H1 (cell line): ENCODE measurements at regions not wholly inside any gene's neighbourhood (a gene's known extent, or its start where the extent isn't known, plus 50 kb on each side); places are given as distances from the start of the nearest gene placed in this dataset.

Source experiments
- EP300 ChIP-seq, 2 experiments: IDR thresholded peaks; 1 replicate in 1 of 2; 2 replicates in 1 of 2; pipeline ENCODE4 v1.6.1; 2011 to 2012; ENCODE audit warnings: low read depth in 2 of 2, low read length in 2 of 2, mild to moderate bottlenecking in 2 of 2, borderline replicate concordance in 1 of 2, inconsistent platforms in 1 of 2, moderate library complexity in 1 of 2
- EZH2 ChIP-seq: fragments of 200-600 bp; sonication (generic); IDR thresholded peaks from 2 replicates; pipeline ENCODE4 v1.7.1; 2012; ENCODE audit warnings: low read depth, mild to moderate bottlenecking, moderate library complexity, low read length, inconsistent platforms; ENCODE audit not compliant: severe bottlenecking
- GABPA ChIP-seq: IDR thresholded peaks from 2 replicates; pipeline ENCODE4 v1.6.1; 2011; ENCODE audit warnings: mild to moderate bottlenecking, low read length, moderate library complexity, borderline replicate concordance; ENCODE audit not compliant: insufficient read depth
- POLR2A ChIP-seq, 2 experiments: IDR thresholded peaks; 1 replicate in 1 of 2; 2 replicates in 1 of 2; pipeline ENCODE4 v1.6.1; 2011; ENCODE audit warnings: low read depth in 2 of 2, low read length in 2 of 2, mild to moderate bottlenecking in 2 of 2; ENCODE audit errors: control extremely low read depth in 1 of 2
- POLR2AphosphoS5 ChIP-seq: IDR thresholded peaks from 2 replicates; pipeline ENCODE4 v1.6.1; 2011; ENCODE audit warnings: low read depth, low read length
- RAD21 ChIP-seq, 2 experiments: IDR thresholded peaks in 1 of 2; conservative IDR thresholded peaks in 1 of 2; 2 replicates each; pipeline ENCODE4 v1.6.1; 2011; ENCODE audit warnings: low read depth in 2 of 2, low read length in 2 of 2, improper control_type of control experiment in 1 of 2, inconsistent platforms in 1 of 2, mild to moderate bottlenecking in 1 of 2, moderate library complexity in 1 of 2
- TF ChIP-seq, protein P1 (sequence below), 3 experiments: IDR thresholded peaks; 1 replicate in 2 of 3; 2 replicates in 1 of 3; pipeline versions ENCODE4 v1.5.1 to v1.6.1; 2011; ENCODE audit warnings: low read length in 3 of 3, mild to moderate bottlenecking in 3 of 3, inconsistent platforms in 2 of 3, low read depth in 1 of 3, moderate library complexity in 1 of 3; ENCODE audit not compliant: insufficient read depth in 1 of 3; ENCODE audit errors: control extremely low read depth in 1 of 3
- TF ChIP-seq, protein P2 (sequence below): fragments of 300-600 bp; sonication (generic); IDR thresholded peaks from 2 replicates; pipeline ENCODE4 v1.7.1; 2012; ENCODE audit warnings: low read length, moderate library complexity, mild to moderate bottlenecking, inconsistent platforms; ENCODE audit not compliant: insufficient replicate concordance

DNA sequence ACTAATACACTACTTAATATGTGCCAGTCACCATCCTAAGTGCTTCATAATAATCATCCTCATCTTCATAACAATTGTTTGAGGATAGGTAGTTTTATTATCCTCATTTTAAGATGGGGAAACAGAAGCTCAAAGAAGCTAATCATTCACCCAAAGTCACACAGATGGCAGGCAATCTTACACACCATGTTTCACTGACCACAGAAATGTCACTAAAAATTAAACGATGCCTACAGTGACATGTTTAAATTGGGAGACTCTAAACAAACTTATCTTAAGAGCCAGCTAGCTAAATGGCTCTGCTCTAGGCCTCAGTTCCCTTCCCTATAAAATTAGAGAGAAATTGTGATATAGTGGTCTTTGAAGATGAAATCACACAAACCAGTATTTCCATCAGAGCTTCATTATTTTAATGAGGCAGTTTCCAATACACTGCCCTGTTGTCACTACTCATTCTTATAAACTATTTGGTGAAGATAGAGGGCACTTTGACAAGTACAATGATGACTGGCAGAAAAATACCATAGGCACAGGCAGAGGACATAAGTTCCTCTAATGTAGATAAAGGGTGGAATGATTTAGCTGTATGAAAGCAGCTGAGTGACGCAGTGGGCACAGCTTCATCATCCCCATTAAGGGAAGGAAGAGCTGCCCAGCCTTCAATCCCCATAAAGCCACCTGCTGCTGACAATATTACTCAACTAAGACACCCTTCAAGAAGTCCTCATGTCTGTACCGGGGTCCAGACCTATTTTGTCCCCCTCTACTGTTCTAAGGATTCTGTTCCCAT is 224.1 kb downstream of the ACTL7B start:
- TF ChIP-seq GABPA (no peak), POLR2A (IDR thresholded peaks at IDR 0.05; ENCODE audit: control extremely low read depth in 1 of 2, low read depth in 2 of 2, low read length in 2 of 2) (no peak), EZH2 (no peak), RAD21 (IDR thresholded peaks at IDR 0.05 in 1 of 2, conservative IDR thresholded peaks at IDR 0.05 in 1 of 2; ENCODE audit: low read depth in 2 of 2, low read length in 2 of 2) (no peak), POLR2AphosphoS5 (no peak), EP300 (IDR thresholded peaks at IDR 0.05; ENCODE audit: borderline replicate concordance in 1 of 2, low read depth in 2 of 2, low read length in 2 of 2) (no peak)
- TF ChIP-seq, protein P1, sequence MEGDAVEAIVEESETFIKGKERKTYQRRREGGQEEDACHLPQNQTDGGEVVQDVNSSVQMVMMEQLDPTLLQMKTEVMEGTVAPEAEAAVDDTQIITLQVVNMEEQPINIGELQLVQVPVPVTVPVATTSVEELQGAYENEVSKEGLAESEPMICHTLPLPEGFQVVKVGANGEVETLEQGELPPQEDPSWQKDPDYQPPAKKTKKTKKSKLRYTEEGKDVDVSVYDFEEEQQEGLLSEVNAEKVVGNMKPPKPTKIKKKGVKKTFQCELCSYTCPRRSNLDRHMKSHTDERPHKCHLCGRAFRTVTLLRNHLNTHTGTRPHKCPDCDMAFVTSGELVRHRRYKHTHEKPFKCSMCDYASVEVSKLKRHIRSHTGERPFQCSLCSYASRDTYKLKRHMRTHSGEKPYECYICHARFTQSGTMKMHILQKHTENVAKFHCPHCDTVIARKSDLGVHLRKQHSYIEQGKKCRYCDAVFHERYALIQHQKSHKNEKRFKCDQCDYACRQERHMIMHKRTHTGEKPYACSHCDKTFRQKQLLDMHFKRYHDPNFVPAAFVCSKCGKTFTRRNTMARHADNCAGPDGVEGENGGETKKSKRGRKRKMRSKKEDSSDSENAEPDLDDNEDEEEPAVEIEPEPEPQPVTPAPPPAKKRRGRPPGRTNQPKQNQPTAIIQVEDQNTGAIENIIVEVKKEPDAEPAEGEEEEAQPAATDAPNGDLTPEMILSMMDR (IDR thresholded peaks at IDR 0.05; ENCODE audit: control extremely low read depth in 1 of 3, insufficient read depth in 1 of 3, low read depth in 1 of 3, low read length in 3 of 3) = no peak
- TF ChIP-seq, protein P2, sequence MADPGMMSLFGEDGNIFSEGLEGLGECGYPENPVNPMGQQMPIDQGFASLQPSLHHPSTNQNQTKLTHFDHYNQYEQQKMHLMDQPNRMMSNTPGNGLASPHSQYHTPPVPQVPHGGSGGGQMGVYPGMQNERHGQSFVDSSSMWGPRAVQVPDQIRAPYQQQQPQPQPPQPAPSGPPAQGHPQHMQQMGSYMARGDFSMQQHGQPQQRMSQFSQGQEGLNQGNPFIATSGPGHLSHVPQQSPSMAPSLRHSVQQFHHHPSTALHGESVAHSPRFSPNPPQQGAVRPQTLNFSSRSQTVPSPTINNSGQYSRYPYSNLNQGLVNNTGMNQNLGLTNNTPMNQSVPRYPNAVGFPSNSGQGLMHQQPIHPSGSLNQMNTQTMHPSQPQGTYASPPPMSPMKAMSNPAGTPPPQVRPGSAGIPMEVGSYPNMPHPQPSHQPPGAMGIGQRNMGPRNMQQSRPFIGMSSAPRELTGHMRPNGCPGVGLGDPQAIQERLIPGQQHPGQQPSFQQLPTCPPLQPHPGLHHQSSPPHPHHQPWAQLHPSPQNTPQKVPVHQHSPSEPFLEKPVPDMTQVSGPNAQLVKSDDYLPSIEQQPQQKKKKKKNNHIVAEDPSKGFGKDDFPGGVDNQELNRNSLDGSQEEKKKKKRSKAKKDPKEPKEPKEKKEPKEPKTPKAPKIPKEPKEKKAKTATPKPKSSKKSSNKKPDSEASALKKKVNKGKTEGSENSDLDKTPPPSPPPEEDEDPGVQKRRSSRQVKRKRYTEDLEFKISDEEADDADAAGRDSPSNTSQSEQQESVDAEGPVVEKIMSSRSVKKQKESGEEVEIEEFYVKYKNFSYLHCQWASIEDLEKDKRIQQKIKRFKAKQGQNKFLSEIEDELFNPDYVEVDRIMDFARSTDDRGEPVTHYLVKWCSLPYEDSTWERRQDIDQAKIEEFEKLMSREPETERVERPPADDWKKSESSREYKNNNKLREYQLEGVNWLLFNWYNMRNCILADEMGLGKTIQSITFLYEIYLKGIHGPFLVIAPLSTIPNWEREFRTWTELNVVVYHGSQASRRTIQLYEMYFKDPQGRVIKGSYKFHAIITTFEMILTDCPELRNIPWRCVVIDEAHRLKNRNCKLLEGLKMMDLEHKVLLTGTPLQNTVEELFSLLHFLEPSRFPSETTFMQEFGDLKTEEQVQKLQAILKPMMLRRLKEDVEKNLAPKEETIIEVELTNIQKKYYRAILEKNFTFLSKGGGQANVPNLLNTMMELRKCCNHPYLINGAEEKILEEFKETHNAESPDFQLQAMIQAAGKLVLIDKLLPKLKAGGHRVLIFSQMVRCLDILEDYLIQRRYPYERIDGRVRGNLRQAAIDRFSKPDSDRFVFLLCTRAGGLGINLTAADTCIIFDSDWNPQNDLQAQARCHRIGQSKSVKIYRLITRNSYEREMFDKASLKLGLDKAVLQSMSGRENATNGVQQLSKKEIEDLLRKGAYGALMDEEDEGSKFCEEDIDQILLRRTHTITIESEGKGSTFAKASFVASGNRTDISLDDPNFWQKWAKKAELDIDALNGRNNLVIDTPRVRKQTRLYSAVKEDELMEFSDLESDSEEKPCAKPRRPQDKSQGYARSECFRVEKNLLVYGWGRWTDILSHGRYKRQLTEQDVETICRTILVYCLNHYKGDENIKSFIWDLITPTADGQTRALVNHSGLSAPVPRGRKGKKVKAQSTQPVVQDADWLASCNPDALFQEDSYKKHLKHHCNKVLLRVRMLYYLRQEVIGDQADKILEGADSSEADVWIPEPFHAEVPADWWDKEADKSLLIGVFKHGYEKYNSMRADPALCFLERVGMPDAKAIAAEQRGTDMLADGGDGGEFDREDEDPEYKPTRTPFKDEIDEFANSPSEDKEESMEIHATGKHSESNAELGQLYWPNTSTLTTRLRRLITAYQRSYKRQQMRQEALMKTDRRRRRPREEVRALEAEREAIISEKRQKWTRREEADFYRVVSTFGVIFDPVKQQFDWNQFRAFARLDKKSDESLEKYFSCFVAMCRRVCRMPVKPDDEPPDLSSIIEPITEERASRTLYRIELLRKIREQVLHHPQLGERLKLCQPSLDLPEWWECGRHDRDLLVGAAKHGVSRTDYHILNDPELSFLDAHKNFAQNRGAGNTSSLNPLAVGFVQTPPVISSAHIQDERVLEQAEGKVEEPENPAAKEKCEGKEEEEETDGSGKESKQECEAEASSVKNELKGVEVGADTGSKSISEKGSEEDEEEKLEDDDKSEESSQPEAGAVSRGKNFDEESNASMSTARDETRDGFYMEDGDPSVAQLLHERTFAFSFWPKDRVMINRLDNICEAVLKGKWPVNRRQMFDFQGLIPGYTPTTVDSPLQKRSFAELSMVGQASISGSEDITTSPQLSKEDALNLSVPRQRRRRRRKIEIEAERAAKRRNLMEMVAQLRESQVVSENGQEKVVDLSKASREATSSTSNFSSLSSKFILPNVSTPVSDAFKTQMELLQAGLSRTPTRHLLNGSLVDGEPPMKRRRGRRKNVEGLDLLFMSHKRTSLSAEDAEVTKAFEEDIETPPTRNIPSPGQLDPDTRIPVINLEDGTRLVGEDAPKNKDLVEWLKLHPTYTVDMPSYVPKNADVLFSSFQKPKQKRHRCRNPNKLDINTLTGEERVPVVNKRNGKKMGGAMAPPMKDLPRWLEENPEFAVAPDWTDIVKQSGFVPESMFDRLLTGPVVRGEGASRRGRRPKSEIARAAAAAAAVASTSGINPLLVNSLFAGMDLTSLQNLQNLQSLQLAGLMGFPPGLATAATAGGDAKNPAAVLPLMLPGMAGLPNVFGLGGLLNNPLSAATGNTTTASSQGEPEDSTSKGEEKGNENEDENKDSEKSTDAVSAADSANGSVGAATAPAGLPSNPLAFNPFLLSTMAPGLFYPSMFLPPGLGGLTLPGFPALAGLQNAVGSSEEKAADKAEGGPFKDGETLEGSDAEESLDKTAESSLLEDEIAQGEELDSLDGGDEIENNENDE = no peak
